HG03521 (cell line): ENCODE measurements at regions not wholly inside any gene's neighbourhood (a gene's known extent, or its start where the extent isn't known, plus 50 kb on each side); places are given as distances from the start of the nearest gene placed in this dataset.
"Not testable (repeated sequence)": the region's sequence is repeated elsewhere in the genome, so short reads cannot be mapped to it uniquely, and the experiment has no call there.

Experiments
- ATAC-seq: cut with Tn5 transposase; IDR thresholded peaks from one replicate; pipeline ENCODE4 v1.9.1; 2021; ENCODE audit warnings: mild to moderate bottlenecking, moderate library complexity; ENCODE audit not compliant: unreplicated experiment

DNA sequence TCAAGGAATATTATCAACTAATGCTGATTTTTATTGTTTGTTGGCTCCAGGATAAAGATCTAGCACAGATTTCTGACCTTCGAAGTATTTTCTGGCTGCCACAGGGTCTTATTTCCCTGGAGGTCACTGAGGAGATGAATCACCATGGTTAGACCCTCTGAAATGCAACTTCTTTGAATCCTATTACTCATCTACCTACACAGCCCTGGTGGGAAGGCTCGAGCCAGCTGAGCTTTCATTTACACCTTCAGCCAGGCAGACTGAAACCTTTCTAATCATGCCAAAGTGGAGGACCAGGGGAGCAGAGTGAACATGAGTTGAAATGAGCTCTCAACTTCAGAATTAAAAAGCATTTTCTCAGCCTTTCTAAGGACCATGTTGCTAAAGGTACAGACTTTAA is 130.5 kb downstream of the SMIM20 start:
- no peak for ATAC-seq

- ATAC-seq, result no peak
Measured at GRCh38 chr4:26044983-26045382, 131.0 kb downstream of the SMIM20 start.

GRCh38 chr4:26047795-26048194 is 133.8 kb downstream of the SMIM20 start:
- no peak for ATAC-seq

DNA sequence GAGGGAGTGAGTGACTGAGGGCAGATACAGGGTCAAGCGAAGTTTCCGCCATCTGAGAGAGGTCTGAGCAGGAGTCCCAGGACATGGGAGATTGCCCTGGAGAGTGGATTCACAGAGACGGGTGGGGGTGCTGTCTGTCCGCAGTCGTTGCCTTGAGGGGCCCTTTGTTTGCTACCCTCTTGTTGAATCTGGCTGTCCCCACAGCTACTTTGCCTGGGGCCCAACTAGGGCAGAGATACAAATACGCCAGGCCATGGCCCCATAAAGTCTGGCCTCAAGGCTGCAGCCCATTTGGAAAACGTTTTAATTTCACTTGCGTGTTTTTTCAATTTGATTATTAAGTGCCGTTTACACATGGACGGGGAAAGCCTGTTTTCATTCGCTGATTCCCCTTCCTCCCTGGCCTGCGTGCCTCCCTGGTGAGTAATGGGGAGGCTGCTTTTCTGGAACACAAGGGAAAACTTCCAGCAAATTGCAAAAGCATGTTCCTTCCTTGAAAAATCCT is 134.4 kb downstream of the SMIM20 start:
- no peak for ATAC-seq

- ATAC-seq, result no peak
Measured at GRCh38 chr4:26048950-26049349, 134.9 kb downstream of the SMIM20 start.

- no peak for ATAC-seq
Measured at GRCh38 chr4:26049447-26049846, 135.4 kb downstream of the SMIM20 start.

DNA sequence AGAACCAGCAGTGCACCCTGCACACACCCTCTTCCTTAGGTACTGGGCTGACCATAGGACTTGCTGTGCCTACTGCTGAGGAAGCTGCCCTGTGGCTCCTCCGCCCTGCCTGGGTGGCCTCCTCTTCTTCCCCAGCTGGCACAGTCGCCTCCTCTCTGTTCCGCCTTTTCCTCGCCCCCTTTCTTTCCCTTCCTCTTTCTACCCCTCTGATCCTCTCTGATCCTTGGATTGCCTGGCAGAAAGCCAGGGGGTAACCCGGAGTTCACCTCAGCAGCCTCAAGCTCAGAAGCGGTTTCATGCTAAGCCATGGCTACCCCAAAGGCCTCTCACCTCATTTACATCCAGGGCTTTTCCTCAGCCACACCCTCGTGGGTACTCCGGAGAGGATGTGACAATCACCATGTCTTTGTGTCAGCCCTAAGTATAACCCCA is 136.2 kb downstream of the SMIM20 start:
- no peak for ATAC-seq

DNA sequence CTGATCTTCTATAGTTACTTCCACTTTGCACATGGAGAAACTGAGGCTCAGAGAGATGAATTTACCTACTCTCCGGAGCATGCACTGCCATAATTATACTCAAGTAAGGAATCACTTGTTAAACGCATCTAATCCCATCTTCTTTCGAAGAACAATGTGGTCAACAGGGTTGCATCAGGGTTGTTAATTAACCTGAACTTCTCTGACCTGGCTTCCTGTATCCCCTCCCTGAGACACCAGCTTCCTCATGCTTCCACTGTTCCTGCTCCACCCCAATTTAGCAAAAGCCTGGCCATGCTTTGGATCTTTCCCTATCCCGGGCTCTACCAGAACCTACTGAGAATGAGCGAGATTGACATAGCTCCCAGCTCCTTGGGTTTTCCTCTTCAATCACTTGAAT is 136.7 kb downstream of the SMIM20 start:
- ATAC-seq, result no peak

GRCh38 chr4:26051240-26051639 is 137.2 kb downstream of the SMIM20 start:
- no peak for ATAC-seq

- ATAC-seq, result no peak
Measured at GRCh38 chr4:26052663-26053541, 138.9 kb downstream of the SMIM20 start.

- ATAC-seq, result no peak
Measured at GRCh38 chr4:26053761-26054160, 139.7 kb downstream of the SMIM20 start.

- no peak for ATAC-seq
Measured at GRCh38 chr4:26055855-26056254, 141.8 kb downstream of the SMIM20 start.

- no peak for ATAC-seq
Measured at GRCh38 chr4:26056406-26056805, 142.4 kb downstream of the SMIM20 start.

GRCh38 chr4:26057839-26058238 is 143.8 kb downstream of the SMIM20 start:
- ATAC-seq, result not testable (repeated sequence)

- ATAC-seq, result no peak
Measured at GRCh38 chr4:26058537-26058936, 144.5 kb downstream of the SMIM20 start.

DNA sequence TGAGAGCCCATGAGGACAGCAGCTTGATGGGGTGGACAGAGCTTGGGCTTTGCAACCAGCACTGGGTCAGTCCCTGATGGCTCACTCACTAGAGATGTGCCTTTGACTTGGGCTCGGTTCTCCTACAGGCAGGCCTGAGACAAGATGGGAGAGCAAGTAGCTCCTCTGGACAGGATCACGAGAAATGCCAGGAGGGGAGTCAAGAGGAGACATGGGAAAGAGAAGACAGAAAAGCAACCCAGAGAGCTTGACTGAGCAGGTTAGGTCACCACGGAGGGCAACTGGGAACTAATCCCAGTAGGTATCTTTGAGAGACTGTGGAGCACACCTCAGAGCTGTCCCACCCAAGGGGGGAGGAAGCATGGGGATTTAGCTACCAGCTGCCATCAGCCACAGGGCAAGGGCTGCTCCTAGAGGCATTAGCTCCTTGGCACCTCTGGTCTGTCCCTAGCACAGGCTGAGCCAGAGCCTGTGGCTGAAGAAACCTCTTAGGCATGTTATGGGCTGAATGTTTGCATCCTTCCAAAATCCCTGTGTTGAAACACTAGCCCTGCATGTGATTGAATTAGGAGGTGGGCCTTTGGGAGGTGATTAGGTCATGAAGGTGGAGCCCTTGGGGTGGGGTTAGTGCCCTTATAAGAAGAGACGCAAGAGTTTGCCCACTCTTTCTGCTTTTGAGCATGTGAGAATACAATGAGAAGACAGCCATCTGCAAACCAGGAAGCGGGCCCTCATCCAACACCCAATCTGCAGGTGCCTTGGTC is 145.6 kb downstream of the SMIM20 start:
- ATAC-seq, result no peak

DNA sequence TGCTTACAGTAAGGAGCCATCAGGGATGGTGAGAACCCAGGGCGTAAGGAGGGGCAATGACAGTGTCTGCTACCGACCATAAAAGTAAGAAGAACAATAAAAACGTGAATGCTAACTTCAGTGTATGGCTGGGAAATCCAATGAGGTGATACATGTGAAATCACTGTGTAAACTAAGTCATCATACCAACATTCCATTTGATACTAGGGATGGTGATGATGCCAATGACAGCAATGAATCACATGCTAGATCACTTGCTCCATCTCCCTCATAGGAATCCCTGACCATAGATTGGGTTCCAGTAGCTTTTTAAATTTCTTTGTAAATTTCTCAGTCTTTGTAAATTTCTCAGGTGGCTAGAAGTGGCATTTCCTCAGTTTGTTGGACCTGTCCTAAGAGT is 146.3 kb downstream of the SMIM20 start:
- no peak for ATAC-seq

- peak; percentile 73 for ATAC-seq
Measured at GRCh38 chr4:26061248-26061986, 147.4 kb downstream of the SMIM20 start.

DNA sequence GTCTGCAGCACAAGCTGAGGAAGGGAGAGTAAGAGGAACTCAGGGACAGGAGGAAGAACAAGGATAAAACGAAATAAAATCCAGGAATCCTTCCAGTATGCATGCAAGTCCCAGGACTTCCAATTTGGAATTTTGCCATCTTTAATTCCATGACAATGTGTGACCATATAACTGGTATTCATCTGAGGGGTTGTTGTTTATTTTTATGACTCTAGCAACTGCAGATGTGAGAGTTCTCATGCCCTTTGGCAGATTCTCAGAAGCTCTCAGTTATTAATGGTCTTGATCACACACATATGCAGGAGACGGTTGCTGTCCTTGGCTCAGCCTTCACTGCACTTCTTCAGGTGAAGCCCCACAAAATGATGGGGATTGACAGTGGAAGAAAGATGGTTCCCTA is 148.2 kb downstream of the SMIM20 start:
- no peak for ATAC-seq

DNA sequence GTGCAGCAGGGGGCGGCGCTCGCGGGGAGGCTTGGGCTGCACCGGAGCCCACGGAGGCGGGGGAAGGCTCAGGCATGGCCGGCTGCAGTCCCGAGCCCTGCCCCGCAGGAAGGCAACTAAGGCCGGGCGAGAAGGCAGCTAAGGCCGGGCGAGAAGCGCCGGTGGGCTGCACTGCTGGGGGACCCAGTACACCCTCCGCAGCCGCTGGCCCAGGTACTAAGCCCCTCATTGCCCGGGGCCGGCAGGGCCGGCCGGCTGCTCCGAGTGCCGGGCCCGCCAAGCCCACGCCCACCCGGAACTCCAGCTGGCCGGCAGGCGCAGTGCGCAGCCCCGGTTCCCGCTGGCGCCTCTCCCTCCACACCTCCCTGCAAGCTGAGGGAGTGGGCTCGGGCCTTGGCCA is 150.0 kb downstream of the SMIM20 start:
- not testable (repeated sequence) for ATAC-seq

GRCh38 chr4:26065833-26066232 is 151.8 kb downstream of the SMIM20 start:
- no peak for ATAC-seq
